ENCODE measurements at regions not wholly inside any gene's neighbourhood (a gene's known extent, or its start where the extent isn't known, plus 50 kb on each side); places are given as distances from the start of the nearest gene placed in this dataset.

- no peaks in the 10 kb centered on the region for H3K27me3 ChIP-seq
- DNase-seq, result no peak
- H3K4me3 ChIP-seq, result no peak overlapping the region
- H3K36me3 ChIP-seq, result no peaks in the 10 kb centered on the region
- intact Hi-C loops (cut with DNase I; ENCODE audit: low total_unique reads), result no loop called here
- H3K9me3 ChIP-seq, result no peaks in the 10 kb centered on the region
- peaks cover 5 to 21% (median 13%) of the 10 kb centered on the region in 4 donors for H3K4me1 ChIP-seq
- no peak overlapping the region for H3K27ac ChIP-seq
- TF ChIP-seq POLR2A (IDR thresholded peaks at IDR 0.05), result no peak
- no peak for TF ChIP-seq POLR2AphosphoS5 (IDR thresholded peaks at IDR 0.05)
- TF ChIP-seq EP300 (IDR thresholded peaks at IDR 0.05), result no peak
- no peak for TF ChIP-seq CTCF (IDR thresholded peaks at IDR 0.05)
- WGBS, 5 donors, result 35 to 54% (median 42%) methylated on average over 7 of the region's 7 CpGs
Measured at GRCh38 chr4:18686338-18687037, 664.9 kb upstream of the LCORL start.

- intact Hi-C loops (cut with DNase I; ENCODE audit: low total_unique reads), result no loop called here
- no peak for TF ChIP-seq POLR2AphosphoS5 (IDR thresholded peaks at IDR 0.05)
- TF ChIP-seq CTCF (IDR thresholded peaks at IDR 0.05), result no peak
- no peak for DNase-seq
Measured at GRCh38 chr4:18684932-18685331, 663.4 kb upstream of the LCORL start.

GRCh38 chr4:18676526-18676915 is 655.0 kb upstream of the LCORL start:
- intact Hi-C loops (cut with DNase I; ENCODE audit: low total_unique reads), result no loop called here
- WGBS, 5 donors, result 75 to 86% (median 77%) methylated on average over 4 of the region's 4 CpGs
- Histone ChIP-seq H3K4me3 (no peak overlapping the region), H3K36me3 (no peaks in the 10 kb centered on the region), H3K27ac (no peak overlapping the region), H3K27me3 (no peaks in the 10 kb centered on the region), H3K4me1 (no peaks in the 10 kb centered on the region), H3K9me3 (no peaks in the 10 kb centered on the region)
- peak in 1 of 2 donors; percentile 39 for DNase-seq
- no peak for TF ChIP-seq EP300 (IDR thresholded peaks at IDR 0.05)
- no peak for TF ChIP-seq POLR2AphosphoS5 (IDR thresholded peaks at IDR 0.05)
- no peak for TF ChIP-seq CTCF (IDR thresholded peaks at IDR 0.05)
- TF ChIP-seq POLR2A (IDR thresholded peaks at IDR 0.05), result no peak

More at GRCh38 chr4:18684932-18685331, 663.4 kb upstream of the LCORL start:
- Histone ChIP-seq H3K27ac (no peak overlapping the region), H3K4me3 (no peak overlapping the region), H3K4me1 (peaks cover 5 to 16% (median 10%) of the 10 kb centered on the region in 4 donors), H3K27me3 (no peaks in the 10 kb centered on the region), H3K36me3 (no peaks in the 10 kb centered on the region), H3K9me3 (no peaks in the 10 kb centered on the region)
- WGBS, 5 donors, result 75 to 90% (median 82%) methylated on average over 4 of the region's 4 CpGs

GRCh38 chr4:18675586-18676525 is 654.3 kb upstream of the LCORL start:
- WGBS, 5 donors, result 78 to 94% (median 90%) methylated on average over 4 of the region's 4 CpGs
- no peaks in the 10 kb centered on the region for H3K36me3 ChIP-seq
- H3K4me3 ChIP-seq, result no peak overlapping the region
- DNase-seq, result no peak
- no peak overlapping the region for H3K27ac ChIP-seq
- H3K4me1 ChIP-seq, result no peaks in the 10 kb centered on the region
- H3K9me3 ChIP-seq, result no peaks in the 10 kb centered on the region
- intact Hi-C loops (cut with DNase I; ENCODE audit: low total_unique reads), result no loop called here
- H3K27me3 ChIP-seq, result no peaks in the 10 kb centered on the region
- TF ChIP-seq POLR2AphosphoS5 (IDR thresholded peaks at IDR 0.05) (no peak), POLR2A (IDR thresholded peaks at IDR 0.05) (no peak), EP300 (IDR thresholded peaks at IDR 0.05) (no peak), CTCF (IDR thresholded peaks at IDR 0.05) (no peak)
